ENCODE measurements at regions not wholly inside any gene's neighbourhood (a gene's known extent, or its start where the extent isn't known, plus 50 kb on each side); places are given as distances from the start of the nearest gene placed in this dataset.

DNA sequence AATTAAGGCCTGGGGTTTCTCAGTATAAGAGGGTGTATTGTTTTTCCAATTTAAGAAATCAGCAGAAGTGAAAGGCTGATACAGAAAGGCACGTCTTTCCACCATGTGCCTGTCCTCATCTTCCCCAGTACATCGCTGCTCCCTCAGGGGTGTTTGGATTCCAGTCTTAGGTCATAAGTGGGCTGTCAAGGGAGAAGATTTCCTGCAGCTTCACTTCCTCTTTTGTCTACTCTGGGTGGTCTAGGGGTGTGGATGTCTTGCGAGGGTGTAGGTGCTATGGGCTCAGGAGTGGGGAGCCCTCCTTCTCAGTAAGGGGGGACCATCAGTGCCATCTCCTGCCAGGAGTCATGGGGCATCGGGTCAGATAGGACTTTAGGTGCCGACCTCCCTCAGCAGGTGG, 999.8 kb upstream of the NCAM2 start:
- Histone ChIP-seq H3K36me3 (ENCODE audit: insufficient read depth, insufficient read length, low read length) (no peaks in the 10 kb centered on the region), H3K4me3 (ENCODE audit: insufficient read length, low read depth) (no peak overlapping the region), H3K9ac (ENCODE audit: insufficient read length, low read depth) (no peak overlapping the region), H3K4me1 (ENCODE audit: insufficient read depth, insufficient read length) (no peaks in the 10 kb centered on the region), H3K9me3 (ENCODE audit: insufficient read depth, low read length) (peaks cover 16% of the 10 kb centered on the region), H3K27me3 (ENCODE audit: insufficient read depth, insufficient read length) (no peaks in the 10 kb centered on the region)
- TF ChIP-seq SUZ12 (IDR thresholded peaks at IDR 0.05; ENCODE audit: extremely low read depth, insufficient read depth, insufficient read length) (no peak), YY1 (IDR thresholded peaks at IDR 0.05; ENCODE audit: insufficient read depth, insufficient read length) (no peak), ZNF274 (IDR thresholded peaks at IDR 0.05; ENCODE audit: low read depth, low read length) (no peak)
- DNase-seq (ENCODE audit: low read depth, low spot score), result no peak

DNA sequence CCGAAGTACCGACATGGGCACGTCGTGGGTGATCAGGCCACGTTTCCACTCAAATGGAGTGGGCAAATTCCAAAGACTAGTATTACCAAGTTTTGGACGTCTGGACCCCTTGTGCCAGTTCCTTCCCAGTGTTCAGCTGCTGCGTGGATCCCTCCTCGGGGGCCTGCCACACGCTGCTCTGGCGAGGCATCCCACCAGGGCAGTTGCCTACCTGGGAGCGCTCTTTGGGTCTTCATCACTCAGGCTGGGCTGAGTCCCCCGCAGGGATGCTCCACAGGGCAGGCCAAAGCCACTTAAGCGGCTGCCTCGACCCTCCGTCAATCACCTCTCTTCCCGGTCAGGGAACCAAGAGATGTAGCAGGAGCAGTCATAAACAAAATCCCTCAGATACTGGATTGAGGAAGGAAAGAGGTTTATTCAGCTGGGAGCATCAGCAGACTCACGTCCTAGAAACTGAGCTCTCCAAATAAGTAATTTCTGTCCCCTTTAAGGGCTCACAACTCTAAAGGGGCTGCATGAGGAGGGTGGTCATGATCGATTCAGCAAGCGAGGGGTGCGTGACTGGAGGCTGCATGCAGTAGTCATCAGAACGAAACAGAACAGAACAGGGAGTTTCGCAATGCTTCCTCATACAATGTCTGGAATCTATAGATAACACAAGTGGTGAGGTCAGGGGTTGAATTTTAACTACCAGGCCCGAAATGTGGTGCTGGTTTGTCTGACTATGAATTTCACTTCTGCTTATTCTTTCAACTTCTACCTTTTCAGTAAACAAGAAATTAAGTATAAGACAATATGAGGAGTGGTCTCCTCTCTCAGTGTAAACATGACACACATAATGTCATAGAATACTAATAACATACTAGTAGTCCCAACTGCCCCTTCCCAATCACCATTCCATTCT, 998.6 kb upstream of the NCAM2 start:
- no peak for DNase-seq (ENCODE audit: low read depth, low spot score)
- Histone ChIP-seq H3K4me3 (ENCODE audit: insufficient read length, low read depth) (no peak overlapping the region), H3K36me3 (ENCODE audit: insufficient read depth, insufficient read length, low read length) (no peaks in the 10 kb centered on the region), H3K27me3 (ENCODE audit: insufficient read depth, insufficient read length) (no peaks in the 10 kb centered on the region), H3K4me1 (ENCODE audit: insufficient read depth, insufficient read length) (no peaks in the 10 kb centered on the region), H3K9me3 (ENCODE audit: insufficient read depth, low read length) (peaks cover 16% of the 10 kb centered on the region), H3K9ac (ENCODE audit: insufficient read length, low read depth) (no peak overlapping the region)
- TF ChIP-seq SUZ12 (IDR thresholded peaks at IDR 0.05; ENCODE audit: extremely low read depth, insufficient read depth, insufficient read length) (no peak), YY1 (IDR thresholded peaks at IDR 0.05; ENCODE audit: insufficient read depth, insufficient read length) (no peak), ZNF274 (IDR thresholded peaks at IDR 0.05; ENCODE audit: low read depth, low read length) (no peak)

DNA sequence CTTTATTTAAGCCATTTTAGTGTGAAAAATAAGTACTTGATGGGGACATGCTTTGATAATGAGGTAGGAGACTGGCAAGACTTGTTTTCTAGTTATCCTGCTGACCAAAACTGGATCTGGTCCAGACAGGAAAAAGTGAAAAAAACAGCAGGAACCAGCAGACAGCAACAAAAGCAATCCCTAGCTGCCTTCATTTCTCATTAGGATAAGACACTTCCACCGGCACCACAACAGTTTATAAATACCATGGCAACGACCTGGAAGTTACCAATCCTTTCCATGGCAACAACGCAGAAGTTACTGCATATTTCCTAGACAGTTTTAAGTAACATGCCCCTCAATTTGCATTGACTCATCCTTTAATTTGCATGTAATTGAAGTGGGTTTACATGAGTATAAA, 993.8 kb upstream of the NCAM2 start:
- no peaks in the 10 kb centered on the region for H3K36me3 ChIP-seq (ENCODE audit: insufficient read depth, insufficient read length, low read length)
- no peak overlapping the region for H3K4me3 ChIP-seq (ENCODE audit: insufficient read length, low read depth)
- no peaks in the 10 kb centered on the region for H3K4me1 ChIP-seq (ENCODE audit: insufficient read depth, insufficient read length)
- no peak overlapping the region for H3K9ac ChIP-seq (ENCODE audit: insufficient read length, low read depth)
- H3K9me3 ChIP-seq (ENCODE audit: insufficient read depth, low read length), result no peaks in the 10 kb centered on the region
- TF ChIP-seq YY1 (IDR thresholded peaks at IDR 0.05; ENCODE audit: insufficient read depth, insufficient read length), result no peak
- no peak for TF ChIP-seq ZNF274 (IDR thresholded peaks at IDR 0.05; ENCODE audit: low read depth, low read length)
- no peak for TF ChIP-seq SUZ12 (IDR thresholded peaks at IDR 0.05; ENCODE audit: extremely low read depth, insufficient read depth, insufficient read length)
- DNase-seq (ENCODE audit: low read depth, low spot score), result no peak
- no peaks in the 10 kb centered on the region for H3K27me3 ChIP-seq (ENCODE audit: insufficient read depth, insufficient read length)

DNA sequence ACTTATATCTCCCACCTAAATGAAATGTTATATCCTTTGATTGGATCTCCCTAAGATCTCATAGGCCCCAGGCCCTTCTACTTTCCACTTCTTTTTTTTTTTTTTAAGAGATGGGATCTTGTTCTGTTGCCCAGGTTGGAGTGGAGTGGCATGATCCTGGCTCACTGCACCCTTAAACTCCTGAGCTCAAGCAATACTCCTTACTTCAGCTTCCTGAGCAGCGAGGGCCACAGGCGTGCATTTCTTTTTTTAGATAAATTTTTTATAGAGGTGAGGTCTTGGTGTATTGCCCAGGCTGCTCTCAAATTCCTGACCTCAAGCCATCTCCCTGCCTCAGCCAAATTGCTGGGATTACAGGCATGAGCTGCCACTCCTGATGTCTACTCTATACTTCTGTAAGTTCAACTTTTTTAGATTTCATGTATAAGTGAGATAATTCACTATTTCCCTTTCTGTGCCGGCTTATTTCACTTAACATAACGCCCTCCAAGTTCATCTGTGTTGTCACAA, 987.5 kb upstream of the NCAM2 start:
- TF ChIP-seq ZNF274 (IDR thresholded peaks at IDR 0.05; ENCODE audit: low read depth, low read length) (no peak), YY1 (IDR thresholded peaks at IDR 0.05; ENCODE audit: insufficient read depth, insufficient read length) (no peak), SUZ12 (IDR thresholded peaks at IDR 0.05; ENCODE audit: extremely low read depth, insufficient read depth, insufficient read length) (no peak)
- Histone ChIP-seq H3K36me3 (ENCODE audit: insufficient read depth, insufficient read length, low read length) (no peaks in the 10 kb centered on the region), H3K27me3 (ENCODE audit: insufficient read depth, insufficient read length) (no peaks in the 10 kb centered on the region), H3K9me3 (ENCODE audit: insufficient read depth, low read length) (no peaks in the 10 kb centered on the region), H3K4me1 (ENCODE audit: insufficient read depth, insufficient read length) (no peaks in the 10 kb centered on the region), H3K4me3 (ENCODE audit: insufficient read length, low read depth) (no peak overlapping the region), H3K9ac (ENCODE audit: insufficient read length, low read depth) (no peak overlapping the region)
- DNase-seq (ENCODE audit: low read depth, low spot score), result no peak

DNA sequence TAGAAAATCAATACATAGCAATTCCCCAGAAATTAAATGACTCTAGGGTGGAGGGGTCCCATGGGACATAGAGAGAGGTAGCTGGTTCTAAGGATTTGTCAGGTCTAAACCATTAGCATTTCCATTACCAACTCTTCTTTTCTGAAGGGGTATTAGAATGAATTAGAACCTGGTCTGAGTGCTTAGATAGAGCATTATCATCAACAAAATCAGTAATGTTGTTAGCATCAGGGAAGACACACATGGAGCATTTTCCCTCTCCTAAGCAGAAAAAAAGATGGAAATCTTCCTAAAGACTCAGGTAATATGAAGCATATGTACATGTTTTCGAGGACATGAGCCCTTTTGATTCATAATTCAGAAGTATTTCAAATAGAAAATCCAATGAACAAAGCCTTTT, 984.4 kb upstream of the NCAM2 start:
- Histone ChIP-seq H3K9ac (ENCODE audit: insufficient read length, low read depth) (no peak overlapping the region), H3K36me3 (ENCODE audit: insufficient read depth, insufficient read length, low read length) (no peaks in the 10 kb centered on the region), H3K4me1 (ENCODE audit: insufficient read depth, insufficient read length) (no peaks in the 10 kb centered on the region), H3K4me3 (ENCODE audit: insufficient read length, low read depth) (no peak overlapping the region), H3K9me3 (ENCODE audit: insufficient read depth, low read length) (peaks cover 9% of the 10 kb centered on the region; the same call in 1 of the 2 replicates), H3K27me3 (ENCODE audit: insufficient read depth, insufficient read length) (no peaks in the 10 kb centered on the region)
- no peak for DNase-seq (ENCODE audit: low read depth, low spot score)
- TF ChIP-seq SUZ12 (IDR thresholded peaks at IDR 0.05; ENCODE audit: extremely low read depth, insufficient read depth, insufficient read length) (no peak), YY1 (IDR thresholded peaks at IDR 0.05; ENCODE audit: insufficient read depth, insufficient read length) (no peak), ZNF274 (IDR thresholded peaks at IDR 0.05; ENCODE audit: low read depth, low read length) (no peak)

DNA sequence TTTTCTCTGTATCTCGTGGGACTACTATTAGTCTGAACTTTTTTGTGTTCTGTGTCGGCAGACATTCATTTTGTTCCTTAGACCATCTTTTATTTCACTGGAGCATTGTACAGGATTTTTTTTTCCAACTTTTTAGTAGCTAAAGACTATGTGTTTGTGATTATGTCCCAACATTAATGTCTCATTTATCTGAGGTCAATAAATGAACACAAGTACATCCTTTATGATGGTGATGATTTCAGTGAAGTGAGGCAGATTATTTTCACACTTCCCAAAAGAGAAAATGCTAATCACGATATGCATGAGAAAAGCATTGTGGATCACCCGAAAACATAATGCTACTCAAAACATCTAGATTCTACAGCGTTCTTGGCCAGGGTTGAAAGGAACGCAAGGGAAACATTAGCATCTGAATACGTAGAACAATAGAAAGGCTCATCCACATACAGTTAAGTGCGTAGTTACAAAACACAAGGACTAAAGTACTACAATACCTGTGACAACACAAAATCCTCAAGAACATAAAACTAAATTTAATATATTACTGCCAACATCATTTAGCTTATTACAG, 981.7 kb upstream of the NCAM2 start:
- Histone ChIP-seq H3K9me3 (ENCODE audit: insufficient read depth, low read length) (peaks cover 9% of the 10 kb centered on the region; the same call in 1 of the 2 replicates), H3K9ac (ENCODE audit: insufficient read length, low read depth) (no peak overlapping the region), H3K36me3 (ENCODE audit: insufficient read depth, insufficient read length, low read length) (no peaks in the 10 kb centered on the region), H3K27me3 (ENCODE audit: insufficient read depth, insufficient read length) (no peaks in the 10 kb centered on the region), H3K4me1 (ENCODE audit: insufficient read depth, insufficient read length) (no peaks in the 10 kb centered on the region), H3K4me3 (ENCODE audit: insufficient read length, low read depth) (no peak overlapping the region)
- TF ChIP-seq SUZ12 (IDR thresholded peaks at IDR 0.05; ENCODE audit: extremely low read depth, insufficient read depth, insufficient read length), result no peak
- TF ChIP-seq ZNF274 (IDR thresholded peaks at IDR 0.05; ENCODE audit: low read depth, low read length), result no peak
- no peak for TF ChIP-seq YY1 (IDR thresholded peaks at IDR 0.05; ENCODE audit: insufficient read depth, insufficient read length)
- DNase-seq (ENCODE audit: low read depth, low spot score), result peak; percentile 51

DNA sequence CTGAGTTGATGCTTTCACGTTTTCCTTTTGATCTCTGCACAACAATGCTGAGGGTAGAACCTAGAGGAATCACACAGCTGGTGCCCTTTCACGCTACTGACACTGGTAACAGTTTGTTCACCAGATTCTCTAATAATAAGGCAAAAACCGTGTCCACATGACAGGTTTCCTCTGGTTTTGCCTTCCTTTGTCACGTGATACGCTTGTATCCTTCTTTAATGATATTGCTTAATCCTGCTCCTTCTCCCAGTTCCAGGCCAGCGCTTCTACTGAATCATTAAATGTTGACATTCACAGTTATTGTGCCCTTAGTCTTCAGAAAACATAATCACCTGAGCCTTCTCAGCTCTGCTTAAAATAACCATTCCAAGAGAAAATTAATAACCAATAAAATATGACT, 978.2 kb upstream of the NCAM2 start:
- Histone ChIP-seq H3K4me3 (ENCODE audit: insufficient read length, low read depth) (no peak overlapping the region), H3K36me3 (ENCODE audit: insufficient read depth, insufficient read length, low read length) (no peaks in the 10 kb centered on the region), H3K27me3 (ENCODE audit: insufficient read depth, insufficient read length) (no peaks in the 10 kb centered on the region), H3K4me1 (ENCODE audit: insufficient read depth, insufficient read length) (no peaks in the 10 kb centered on the region), H3K9me3 (ENCODE audit: insufficient read depth, low read length) (peaks cover 9% of the 10 kb centered on the region; the same call in 1 of the 2 replicates), H3K9ac (ENCODE audit: insufficient read length, low read depth) (no peak overlapping the region)
- DNase-seq (ENCODE audit: low read depth, low spot score), result no peak
- no peak for TF ChIP-seq ZNF274 (IDR thresholded peaks at IDR 0.05; ENCODE audit: low read depth, low read length)
- no peak for TF ChIP-seq SUZ12 (IDR thresholded peaks at IDR 0.05; ENCODE audit: extremely low read depth, insufficient read depth, insufficient read length)
- TF ChIP-seq YY1 (IDR thresholded peaks at IDR 0.05; ENCODE audit: insufficient read depth, insufficient read length), result no peak

Data from NT2/D1 (cell line).